Activated gamma-delta T cell treated with anti-CD3 and anti-CD28 coated beads, Interleukin-2, amount 50 U/mL, for 16 hours (primary cell): ENCODE measurements at regions not wholly inside any gene's neighbourhood (a gene's known extent, or its start where the extent isn't known, plus 50 kb on each side); places are given as distances from the start of the nearest gene placed in this dataset.

Source experiments
- DNase-seq: peaks from one replicate; pipeline ENCODE4 v3.0.0-alpha.2; 2020; ENCODE audit warnings: low read depth

DNA sequence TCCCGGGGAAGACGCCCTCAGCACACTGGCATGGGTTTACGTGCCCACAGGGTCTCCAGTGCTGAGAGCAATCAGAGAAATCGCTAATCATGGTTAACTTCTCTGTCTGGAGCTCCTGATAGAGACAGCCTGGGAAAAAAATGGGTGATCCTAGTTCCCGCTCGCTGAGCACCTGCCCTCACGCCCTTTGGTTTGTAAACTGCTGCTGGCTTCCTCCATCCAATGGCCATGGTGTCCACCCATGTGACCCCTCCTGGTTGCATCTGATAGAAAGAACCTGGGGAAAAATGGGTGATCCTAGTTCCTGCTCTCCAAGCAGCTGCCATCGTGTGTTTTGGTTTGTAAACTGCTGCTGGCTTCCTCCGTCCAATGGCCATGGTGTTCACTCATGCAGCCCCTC is 402.2 kb downstream of the PRDM2 start:
- no peak for DNase-seq

DNA sequence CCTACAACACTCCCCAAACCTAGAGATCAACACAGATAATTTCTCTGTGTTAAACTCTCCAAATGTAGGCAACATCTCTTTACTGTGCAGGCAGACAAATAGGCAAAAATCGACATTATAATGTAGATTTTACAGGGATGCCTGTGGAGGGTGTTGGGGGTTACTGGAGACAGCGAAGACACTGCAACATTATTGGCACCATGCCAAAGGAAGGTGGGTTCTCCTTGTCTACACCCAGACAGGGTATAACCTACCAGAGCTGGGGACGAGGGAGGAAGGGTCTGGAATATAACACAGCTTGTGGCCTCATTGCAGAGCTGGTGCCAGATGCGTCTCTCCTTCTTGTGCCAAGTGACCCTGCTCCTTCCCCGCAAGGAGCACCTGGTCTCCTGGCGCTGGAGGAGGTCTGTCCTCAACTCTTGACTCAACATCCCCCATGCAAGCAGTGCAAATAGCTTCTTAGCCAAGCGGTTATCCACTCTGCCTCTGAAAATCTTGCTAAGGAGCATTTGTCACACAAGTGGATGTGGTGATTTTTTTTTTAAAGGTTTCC is 404.0 kb downstream of the PRDM2 start:
- DNase-seq: no peak

DNA sequence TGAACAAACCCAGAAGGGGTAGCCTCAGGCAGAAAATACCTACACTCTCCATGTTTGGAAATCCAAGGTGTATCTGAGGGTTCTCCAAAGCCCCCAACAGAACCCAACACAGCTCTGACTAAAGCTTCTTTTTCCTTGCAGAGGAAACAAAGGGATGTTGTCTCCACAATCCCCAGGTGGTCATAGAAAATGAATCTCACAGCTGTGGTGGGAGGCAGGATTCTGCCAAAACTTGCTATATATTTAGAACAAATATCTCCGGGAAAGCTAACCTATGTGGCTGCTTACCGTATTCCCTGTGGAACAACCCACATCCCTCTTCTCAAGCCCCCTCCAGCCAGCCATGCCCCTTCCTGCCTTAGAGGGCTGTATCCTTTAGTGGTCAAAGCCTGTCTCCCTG is 406.1 kb downstream of the PRDM2 start:
- DNase-seq: no peak

DNA sequence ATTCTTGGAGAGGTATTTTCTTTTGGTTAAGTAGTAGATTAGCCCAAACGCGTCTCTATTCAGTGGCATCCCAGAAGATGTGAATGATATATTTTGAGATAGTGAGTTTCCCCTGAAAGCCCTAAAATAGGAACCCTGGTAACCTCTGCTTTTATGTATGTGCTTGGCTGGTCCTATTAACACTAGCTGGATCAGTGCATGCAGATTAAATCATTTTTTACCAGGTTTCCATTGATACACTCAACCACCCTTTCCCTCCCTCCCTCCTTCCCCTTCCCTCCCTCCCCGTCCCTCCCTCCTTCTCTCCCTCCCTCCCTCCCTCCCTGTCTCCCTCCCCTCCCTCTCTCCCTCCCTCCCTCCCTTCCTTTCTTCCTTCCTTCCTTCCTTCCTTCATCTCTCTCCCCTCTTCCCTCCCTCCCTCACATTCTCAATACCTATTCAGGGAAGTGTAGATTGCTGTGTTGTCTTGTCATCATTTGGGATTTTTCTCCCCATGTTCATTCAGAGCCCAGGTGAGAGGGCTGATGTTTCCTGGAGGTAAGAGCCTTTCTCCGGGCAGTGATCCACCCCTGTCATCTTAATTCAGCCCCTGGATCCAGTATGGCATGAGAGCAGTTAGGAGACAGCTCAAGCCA is 406.8 kb downstream of the PRDM2 start:
- no peak for DNase-seq

DNA sequence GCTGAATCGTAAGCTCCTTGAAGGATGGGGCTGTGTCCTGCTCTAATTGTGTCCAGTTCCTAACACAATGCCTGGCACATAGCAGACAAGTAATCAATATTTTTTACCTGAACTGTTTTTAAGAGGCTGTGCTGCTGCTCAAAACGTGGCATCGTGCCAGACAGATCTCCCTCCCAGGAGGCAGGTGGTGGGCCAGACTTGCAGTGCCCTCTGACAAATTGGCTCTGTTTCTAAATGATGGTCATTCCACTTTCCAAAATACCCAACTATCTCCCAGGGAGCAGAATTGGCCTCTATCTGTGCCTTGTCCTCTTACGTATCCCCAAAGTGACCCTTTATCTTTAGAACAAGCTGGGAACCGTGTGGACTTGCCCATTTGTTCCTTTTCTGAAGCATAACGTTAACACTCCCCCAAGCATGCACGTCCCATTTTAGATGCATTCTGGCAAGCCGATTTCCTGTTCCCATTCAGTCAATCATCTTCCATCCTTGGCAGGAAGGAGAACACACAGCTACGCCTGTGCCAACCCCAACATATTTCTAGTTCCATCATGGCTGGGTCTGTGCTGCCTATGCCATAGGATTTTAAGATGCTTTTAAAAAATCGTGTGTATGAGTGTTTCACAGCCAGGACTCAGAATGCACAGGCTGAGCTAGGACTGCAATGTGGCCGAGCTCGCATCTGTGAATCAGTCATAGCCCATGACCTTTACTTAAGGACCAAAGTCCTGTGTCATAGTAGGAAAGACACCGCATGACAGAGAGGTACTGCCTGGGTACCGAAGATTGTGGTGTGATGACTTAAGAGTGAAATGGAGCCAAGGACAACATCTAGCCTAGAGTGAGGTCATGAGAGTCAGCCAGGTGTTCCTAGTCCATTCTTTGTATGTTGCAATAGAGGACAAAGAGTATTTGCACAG is 408.6 kb downstream of the PRDM2 start:
- no peak for DNase-seq

DNA sequence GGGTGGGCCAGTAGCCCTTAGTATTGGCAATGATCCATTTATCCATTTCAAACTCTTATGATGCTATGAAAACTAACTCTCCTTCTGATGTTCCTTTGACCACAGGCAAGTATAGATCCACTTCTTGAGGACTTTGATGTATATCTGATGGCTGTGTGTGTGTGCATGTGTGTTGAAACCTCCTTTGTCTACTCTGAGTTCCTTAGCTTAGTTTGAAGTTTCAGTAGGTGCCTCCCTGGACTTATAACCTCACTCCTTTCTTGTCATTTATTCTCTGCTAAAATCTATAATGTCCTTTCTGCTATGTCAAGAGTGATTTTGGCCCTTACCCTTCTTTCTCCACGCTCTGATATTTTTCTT is 409.3 kb downstream of the PRDM2 start:
- DNase-seq: no peak

DNA sequence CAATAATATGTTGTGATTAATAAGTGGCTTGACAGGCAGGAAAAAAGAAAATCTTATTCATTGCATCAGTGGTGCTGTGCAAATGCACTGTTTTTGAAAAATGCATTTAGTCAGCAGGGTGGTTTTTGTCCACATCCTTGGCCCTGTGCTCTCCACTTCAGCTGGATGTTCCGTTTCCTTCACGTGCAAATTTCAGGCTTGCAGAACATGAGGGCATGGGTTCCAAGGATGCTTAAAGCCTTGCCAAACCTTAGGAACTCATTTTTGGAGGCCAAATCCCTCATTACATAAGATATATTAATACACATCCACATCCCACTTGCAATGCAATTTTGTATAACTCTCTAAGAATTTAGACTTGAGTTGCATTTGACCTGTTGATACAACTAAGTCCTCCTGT is 410.1 kb downstream of the PRDM2 start:
- DNase-seq: no peak

DNA sequence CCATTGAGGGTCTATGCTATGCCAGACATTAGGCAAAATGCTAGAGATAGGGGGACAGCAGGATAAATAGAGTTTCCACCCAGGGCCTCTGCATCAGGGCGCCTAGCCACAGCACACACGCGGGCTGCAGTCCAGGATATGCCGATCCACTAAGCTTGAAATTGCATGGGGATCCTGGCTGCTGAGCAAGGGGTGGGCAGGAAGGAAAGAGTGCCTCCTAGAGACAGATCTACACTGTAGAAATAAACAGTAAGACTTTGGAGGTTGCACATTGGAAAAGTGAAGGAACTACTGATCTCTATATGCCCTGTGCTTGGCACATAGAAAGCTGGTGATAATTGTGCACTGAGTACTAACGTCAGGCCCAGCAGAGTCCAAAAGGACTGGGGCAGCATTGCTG is 411.1 kb downstream of the PRDM2 start:
- DNase-seq: no peak

DNA sequence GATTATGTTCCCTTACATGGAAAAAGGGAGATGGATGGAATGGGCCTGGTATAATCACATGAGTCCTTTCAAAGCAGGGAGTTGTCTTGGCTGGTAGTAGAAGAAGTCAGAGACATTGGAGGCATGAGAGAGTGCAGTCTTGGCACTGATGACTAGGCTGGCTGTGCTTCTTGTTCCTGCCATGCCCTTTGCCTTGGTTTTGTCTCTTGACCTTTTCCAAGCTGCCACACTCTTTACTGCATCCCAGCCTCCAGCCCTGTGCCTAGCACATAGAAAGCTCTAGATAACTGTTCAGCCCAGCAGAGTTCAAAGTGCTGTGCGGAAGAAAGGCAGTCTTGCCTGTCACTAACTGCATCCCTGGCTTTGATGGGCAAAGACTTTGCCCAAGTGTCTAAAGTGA is 412.6 kb downstream of the PRDM2 start:
- DNase-seq: no peak

DNA sequence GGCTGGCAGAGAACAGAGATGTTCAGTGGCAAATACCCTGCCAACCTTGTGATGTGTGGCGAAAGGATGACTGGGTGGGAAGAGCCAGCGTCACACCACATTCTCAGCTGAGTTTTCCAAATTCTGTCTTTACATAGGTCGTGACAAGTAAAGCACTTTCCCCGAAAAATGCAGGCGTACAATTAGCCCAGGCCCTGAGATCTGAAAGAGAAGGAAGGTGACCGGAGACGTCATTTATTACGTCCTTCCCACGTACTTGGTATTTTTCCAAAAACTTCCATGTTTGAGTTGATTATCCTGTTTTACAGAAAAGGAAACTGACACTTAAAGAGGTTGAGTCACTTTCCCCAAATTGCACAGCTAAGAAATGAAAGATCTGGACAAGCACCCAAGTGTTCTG is 413.3 kb downstream of the PRDM2 start:
- no peak for DNase-seq

DNA sequence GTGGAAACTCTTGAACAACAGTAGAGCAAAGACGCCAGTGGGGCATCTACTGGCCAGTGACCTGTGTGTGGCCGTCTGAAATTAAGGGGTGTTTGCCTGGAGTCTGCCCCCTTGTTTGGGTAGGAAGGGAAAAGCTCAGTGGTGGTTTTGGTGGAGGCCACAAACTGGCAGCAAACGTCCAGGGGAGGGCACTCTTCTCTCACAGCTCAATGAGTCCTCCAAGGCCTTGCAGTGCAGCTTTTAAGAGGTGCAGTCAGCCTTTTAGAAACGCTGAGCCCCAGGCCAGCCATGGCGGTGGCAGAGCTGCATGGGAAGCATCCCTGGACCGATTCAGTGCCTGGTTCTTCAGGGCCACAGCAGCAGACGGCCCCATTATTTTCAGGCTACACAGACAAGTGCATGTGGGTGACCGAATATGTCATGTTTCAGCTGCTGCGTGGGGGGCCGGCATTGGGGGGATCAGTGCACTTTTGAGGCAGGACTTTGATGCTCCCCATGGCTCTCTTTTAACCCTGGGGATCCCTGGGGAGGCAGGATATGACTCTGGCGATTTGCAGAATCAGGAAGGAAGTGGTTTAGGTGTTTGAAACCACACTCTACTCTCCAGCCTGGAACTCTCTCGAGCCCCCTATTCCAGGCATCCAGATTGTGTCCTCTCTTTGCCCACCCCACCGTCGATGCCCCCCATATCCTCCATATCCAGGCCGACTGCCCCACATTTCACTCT is 414.0 kb downstream of the PRDM2 start:
- no peak for DNase-seq

DNA sequence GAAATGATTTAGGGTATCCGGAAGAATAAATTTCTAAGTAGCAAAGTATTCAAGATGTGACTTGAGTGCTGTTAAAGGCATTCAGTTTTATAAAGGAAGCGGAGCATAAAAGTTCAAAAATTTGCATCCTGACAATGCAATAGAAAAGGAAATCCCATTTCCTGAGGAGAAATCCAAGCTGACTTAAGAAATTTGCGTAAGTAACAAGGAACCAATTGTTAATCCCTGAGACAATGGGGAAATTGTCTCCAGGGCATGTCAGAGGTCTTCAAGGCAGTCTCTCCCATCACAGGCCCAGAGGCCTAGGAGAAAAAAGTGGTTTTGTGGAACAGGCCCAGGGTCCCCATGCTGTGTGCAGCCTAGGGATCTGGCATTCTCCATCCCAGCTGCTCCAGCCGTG is 416.0 kb downstream of the PRDM2 start:
- no peak for DNase-seq

DNA sequence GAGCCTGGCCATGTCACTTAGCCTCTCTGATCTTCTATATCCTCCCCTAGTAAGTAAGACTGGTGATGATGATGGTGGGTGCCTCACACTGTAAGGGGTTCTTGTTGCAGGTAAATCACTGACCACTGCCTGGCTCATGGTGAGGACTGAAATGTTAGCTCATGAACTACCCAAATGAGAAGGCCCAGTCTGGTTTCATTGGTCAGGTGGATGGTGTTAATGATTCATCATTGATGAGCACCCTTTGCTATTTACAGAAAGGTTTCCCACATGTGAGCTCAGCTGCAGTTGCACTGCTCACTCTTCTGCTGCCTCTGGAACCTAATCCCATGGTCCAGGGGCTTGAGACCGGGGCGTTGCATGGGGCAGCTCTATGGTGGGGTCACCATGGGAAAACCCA is 417.7 kb downstream of the PRDM2 start:
- no peak for DNase-seq

DNA sequence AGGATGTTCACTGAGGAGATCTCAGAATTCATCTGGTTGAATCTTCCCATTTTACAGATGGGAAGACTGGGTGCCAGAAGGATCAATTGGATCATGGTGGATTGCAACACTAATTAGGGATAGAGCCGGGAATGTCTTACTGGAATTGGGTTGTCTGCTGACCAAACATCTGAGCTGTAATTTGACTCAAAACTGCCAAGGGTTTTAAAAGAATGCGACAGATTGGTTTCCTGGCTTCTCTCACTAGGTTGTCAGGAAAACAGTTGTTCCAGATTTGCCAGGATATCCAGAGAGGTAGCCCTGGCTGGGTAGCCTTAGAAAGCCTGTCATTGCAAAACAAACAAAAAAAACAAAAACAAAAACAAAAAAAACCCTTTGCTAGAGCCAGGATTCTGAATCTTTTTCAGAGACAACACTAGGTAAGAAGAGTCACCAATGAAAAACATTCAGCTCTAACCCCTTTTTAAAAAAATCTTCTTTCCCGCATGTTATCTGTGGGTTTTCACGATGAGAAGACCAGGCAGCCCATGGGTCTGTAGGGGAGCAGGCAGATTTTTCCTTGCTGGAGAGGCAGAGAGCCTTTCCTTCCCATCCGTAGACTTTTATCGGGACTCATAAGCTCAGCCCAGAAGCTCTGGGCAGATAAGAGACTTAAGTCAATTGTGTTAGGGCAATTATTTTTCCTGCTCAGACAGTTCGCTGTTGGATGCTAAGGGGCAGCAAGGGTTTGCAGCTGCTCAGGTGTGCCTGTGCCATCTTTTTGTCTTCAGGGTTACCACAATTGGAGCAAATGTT is 418.9 kb downstream of the PRDM2 start:
- no peak for DNase-seq

DNA sequence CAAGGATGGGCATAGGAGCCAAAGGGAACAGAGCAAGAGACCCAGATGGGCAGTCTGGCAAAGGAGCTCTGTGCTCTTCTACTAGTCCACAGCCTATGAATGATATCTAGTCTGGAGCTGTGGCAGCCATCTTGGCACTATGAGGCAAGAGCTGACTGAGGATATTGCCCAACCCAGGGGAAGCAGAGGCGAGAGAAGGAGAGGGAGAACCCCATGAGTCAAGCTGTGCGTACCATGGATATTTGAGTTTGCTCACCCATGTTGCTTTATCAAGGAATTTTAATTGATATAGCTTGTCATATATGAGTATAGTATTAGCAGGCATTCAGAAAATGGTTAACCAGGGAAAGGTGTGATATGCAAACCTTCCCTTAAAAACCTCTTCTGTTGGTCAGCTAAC is 420.9 kb downstream of the PRDM2 start:
- no peak for DNase-seq

DNA sequence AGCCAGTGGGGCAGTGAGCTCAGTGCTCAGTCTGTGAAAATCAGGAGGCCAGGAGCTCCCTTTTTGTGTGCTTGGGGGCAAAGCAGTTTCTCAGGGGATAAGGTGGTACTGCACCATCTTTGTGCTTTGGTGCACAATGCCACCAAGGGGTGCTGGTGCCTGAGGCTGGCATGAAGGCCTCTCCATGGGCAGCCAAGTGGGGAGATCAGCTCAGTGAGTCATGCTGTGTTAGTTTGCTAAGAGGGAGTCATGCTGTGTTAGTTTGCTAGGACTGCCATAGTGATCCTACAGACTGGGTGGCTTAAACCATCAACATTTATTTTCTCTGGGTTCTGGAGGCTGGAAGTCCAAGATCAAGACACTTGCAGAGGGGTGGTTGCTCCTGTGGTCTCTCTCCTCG is 428.1 kb downstream of the PRDM2 start:
- DNase-seq: no peak

DNA sequence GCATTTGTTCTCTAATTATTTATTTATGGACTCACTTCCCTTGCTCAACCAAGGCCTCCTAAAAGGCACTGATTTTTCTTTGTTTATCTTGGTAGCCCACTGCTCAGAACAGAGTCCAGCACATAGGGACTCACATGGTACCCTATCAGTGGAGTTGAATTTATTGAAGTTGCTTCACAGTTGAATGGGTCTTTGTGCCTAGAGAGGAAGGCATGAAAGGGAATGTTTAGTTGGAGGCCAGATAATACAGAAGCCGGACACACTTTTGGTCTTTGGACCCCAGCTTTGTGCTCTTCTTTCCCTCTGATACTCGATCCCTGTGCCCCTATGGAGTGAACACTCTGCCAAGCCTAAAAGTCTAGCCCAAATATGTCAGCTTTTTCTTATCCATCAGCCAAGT is 429.0 kb downstream of the PRDM2 start:
- no peak for DNase-seq

DNA sequence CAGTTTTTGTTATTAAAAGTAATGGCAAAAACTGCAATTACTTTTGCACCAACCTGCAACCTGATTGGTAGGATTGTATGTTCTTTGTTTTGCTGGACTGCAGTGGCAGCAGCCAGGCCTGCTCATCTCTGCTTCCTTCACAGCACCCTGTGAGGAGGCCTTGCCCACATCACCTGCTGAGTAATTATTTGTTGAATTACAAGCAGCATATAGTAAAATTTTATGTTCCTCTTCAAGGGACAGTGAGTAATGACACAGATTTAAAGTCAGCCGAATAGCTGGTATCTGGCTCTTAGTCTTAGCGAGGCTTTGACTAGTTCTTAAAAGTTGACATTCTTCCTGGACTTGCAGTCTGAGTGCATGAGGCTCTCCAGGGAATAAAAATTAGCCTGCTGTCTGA is 435.1 kb downstream of the PRDM2 start:
- DNase-seq: no peak

DNA sequence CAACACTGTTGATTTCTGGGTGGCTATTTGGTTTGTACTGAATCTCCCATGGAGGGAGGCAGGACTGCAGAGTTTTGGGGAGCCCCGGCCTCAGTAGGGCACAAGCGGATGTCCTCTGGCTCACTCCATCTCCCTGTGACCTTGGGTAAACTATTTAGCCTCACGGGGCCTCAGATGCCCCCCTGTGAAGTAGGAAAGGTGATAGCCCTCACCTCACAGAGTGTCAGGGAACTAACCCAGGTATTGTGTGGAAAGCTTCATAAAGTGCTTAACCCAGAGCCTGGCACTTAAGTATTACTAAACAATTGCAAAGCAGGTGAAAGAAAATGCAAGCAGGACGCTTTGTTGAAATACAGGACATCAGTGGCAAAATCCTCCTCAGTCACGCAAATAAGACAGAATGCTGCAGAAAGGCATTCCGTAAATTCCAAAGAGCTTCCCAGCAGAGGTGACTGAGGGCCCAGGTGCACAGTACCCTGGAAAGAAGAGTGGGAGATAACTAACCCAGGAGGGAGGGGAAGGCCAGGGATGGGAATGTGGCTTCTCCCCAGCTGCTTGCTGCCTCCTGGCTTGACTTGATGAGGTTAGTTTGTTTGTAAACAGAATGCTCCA is 436.3 kb downstream of the PRDM2 start:
- no peak for DNase-seq

DNA sequence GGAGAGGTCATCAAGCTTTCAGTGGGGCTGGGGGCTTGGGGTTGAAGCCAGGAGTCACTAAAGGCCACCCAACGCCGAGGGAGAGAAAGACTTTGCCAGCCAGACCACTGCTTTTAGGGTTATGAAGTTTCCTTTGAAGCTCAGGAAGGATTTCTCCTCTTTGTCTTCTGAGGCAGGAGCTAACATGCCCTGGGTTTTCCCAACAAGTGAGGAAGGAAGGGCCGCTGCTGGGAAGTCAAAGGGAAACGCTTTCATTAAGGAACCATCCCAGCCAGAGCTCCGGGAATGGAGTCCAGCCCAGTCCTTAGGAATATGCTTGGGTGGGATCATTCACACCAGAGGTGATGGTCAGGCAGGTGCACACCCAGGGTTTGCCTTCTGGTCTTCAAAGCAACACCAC is 436.9 kb downstream of the PRDM2 start:
- DNase-seq: no peak

DNA sequence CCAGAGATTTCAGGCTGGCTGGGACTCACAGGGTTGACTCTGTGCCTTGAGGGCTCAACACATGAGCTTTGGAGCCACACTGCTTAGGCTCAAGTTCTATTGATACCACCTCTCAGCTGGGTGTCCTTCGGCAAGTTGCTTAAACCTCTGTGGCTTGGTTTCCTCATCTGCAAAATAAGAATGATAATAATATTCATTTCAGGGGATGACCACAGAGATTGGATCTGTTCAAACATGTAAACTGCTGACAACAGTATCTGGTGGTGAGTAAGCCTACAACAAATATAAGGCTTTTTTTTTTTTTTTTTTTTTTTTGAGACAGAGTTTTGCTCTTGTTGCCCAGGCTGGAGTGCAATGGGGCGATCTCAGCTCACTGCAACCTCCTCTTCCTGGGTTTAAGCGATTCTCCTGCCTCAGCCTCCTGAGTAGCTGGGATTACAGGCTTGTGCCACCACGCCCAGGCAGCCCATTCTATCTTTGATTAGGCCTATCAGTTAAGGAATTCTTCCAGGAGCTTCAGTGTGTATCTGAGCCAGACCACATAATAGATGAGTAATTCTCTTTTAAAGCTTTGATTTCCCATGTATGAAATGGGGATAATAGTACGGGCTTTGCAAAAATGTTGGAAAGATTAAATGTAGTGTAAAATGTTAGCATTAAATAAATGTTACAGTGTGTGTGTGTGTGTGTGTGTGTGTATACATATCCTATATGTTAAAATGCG is 437.6 kb downstream of the PRDM2 start:
- no peak for DNase-seq
